ENCODE measurements at regions not wholly inside any gene's neighbourhood (a gene's known extent, or its start where the extent isn't known, plus 50 kb on each side); places are given as distances from the start of the nearest gene placed in this dataset.

- no peak for TF ChIP-seq CTCF (IDR thresholded peaks at IDR 0.05)
- no peak for TF ChIP-seq POLR2A (IDR thresholded peaks at IDR 0.05)
- no peak for DNase-seq
- peaks cover 0 to 19% (median 17%) of the 10 kb centered on the region in 3 donors for H3K9me3 ChIP-seq
- H3K4me1 ChIP-seq = peaks cover 0 to 10% (median 0%) of the 10 kb centered on the region in 3 donors
- H3K4me3 ChIP-seq = no peak overlapping the region
- WGBS, 2 donors = 57% methylated on average over 3 of the region's 3 CpGs
- peak overlapping the region in 1 of 4 donors; percentile 30 for H3K27ac ChIP-seq
- intact Hi-C loops (cut with DNase I) = no loop called here
- no peaks in the 10 kb centered on the region for H3K27me3 ChIP-seq
- H3K36me3 ChIP-seq = no peaks in the 10 kb centered on the region
These were observed 49.9 kb upstream of the TOP1 start for GRCh38 chr20:40978761-40979160.

Small RNA genes in the stretch of these regions (small RNA-seq; reads per million reads assigned to genes)
- gene RNA5SP484 = 0 reads per million in 4 donors
